HEK293T (cell line): ENCODE measurements at regions not wholly inside any gene's neighbourhood (a gene's known extent, or its start where the extent isn't known, plus 50 kb on each side); places are given as distances from the start of the nearest gene placed in this dataset.
A peak's percentile ranks its signal among the peaks of the same experiment; 100 is the strongest.
"Not testable (repeated sequence)": the region's sequence is repeated elsewhere in the genome, so short reads cannot be mapped to it uniquely, and the experiment has no call there.

Source experiments
- CTCF ChIA-PET: fragments of 350-600 bp; formaldehyde crosslinking; extraction: SDS; loops from one replicate; lab custom pipeline; 2021; ENCODE audit warnings: antibody characterized with exemption, inconsistent platforms; lab: Yijun Ruan, JAX
- POLR2A ChIA-PET: fragments of 350-600 bp; formaldehyde crosslinking; extraction: SDS; loops from one replicate; lab custom pipeline; 2020; ENCODE audit warnings: antibody characterized with exemption, inconsistent platforms; lab: Yijun Ruan, JAX
- DNase-seq: peaks from one replicate; pipeline ENCODE4 v3.0.0; 2012; ENCODE audit warnings: mixed read lengths; ENCODE audit errors: extremely low spot score
- ARNT ChIP-seq: fragments of 450-650 bp; IDR thresholded peaks from 2 replicates; pipeline ENCODE4 v1.6.1; 2017; ENCODE audit warnings: mild to moderate bottlenecking
- BHLHE40 ChIP-seq: fragments of 450-650 bp; IDR thresholded peaks from 2 replicates; pipeline ENCODE4 v1.6.1; 2016; ENCODE audit warnings: mild to moderate bottlenecking, moderate library complexity, borderline replicate concordance
- CTBP1 ChIP-seq: fragments of 450-650 bp; IDR thresholded peaks from 2 replicates; pipeline ENCODE4 v1.6.1; 2016; ENCODE audit warnings: borderline replicate concordance
- ELF4 ChIP-seq: fragments of 450-650 bp; IDR thresholded peaks from 2 replicates; pipeline ENCODE4 v1.6.1; 2017; ENCODE audit warnings: antibody characterized with exemption
- FOXA1 ChIP-seq: fragments of 450-650 bp; IDR thresholded peaks from 2 replicates; pipeline ENCODE4 v1.6.1; 2016; ENCODE audit warnings: mild to moderate bottlenecking
- FOXK2 ChIP-seq: fragments of 450-650 bp; IDR thresholded peaks from 2 replicates; pipeline ENCODE4 v1.6.1; 2016; ENCODE audit warnings: mild to moderate bottlenecking
- FOXM1 ChIP-seq: fragments of 450-650 bp; IDR thresholded peaks from 2 replicates; pipeline ENCODE4 v1.6.1; 2017; ENCODE audit warnings: mild to moderate bottlenecking, borderline replicate concordance
- HDGF ChIP-seq: fragments of 450-650 bp; IDR thresholded peaks from 2 replicates; pipeline ENCODE4 v1.6.1; 2017; ENCODE audit warnings: antibody characterized with exemption, borderline replicate concordance
- L3MBTL2 ChIP-seq: fragments of 450-650 bp; conservative IDR thresholded peaks from 2 replicates; pipeline ENCODE4 v1.6.1; 2016; ENCODE audit warnings: mild to moderate bottlenecking
- LEF1 ChIP-seq: fragments of 450-650 bp; IDR thresholded peaks from 2 replicates; pipeline ENCODE4 v1.6.1; 2017; ENCODE audit warnings: mild to moderate bottlenecking, borderline replicate concordance
- NFRKB ChIP-seq: fragments of 450-650 bp; IDR thresholded peaks from 2 replicates; pipeline ENCODE4 v1.6.1; 2016; ENCODE audit warnings: mild to moderate bottlenecking, moderate library complexity
- PKNOX1 ChIP-seq: fragments of 450-650 bp; IDR thresholded peaks from 2 replicates; pipeline ENCODE4 v1.6.1; 2016
- SP1 ChIP-seq: fragments of 450-650 bp; IDR thresholded peaks from 2 replicates; pipeline ENCODE4 v1.6.1; 2017
- SUZ12 ChIP-seq: fragments of 450-650 bp; IDR thresholded peaks from 2 replicates; pipeline ENCODE4 v1.6.1; 2016; ENCODE audit warnings: mild to moderate bottlenecking
- TARDBP ChIP-seq: fragments of 450-650 bp; IDR thresholded peaks from 2 replicates; pipeline ENCODE4 v1.6.1; 2016
- ZNF384 ChIP-seq: fragments of 450-650 bp; IDR thresholded peaks from 2 replicates; pipeline ENCODE4 v1.6.1; 2016

GRCh38 chr2:234556848-234557573 lies 60.1 kb upstream of the ARL4C start:
- POLR2A ChIA-PET = no interaction called here
- no peak for TF ChIP-seq ARNT
- no peak for TF ChIP-seq ZNF384
- TF ChIP-seq PKNOX1 = no peak
- no peak for TF ChIP-seq FOXM1
- TF ChIP-seq L3MBTL2 = no peak
- no peak for TF ChIP-seq LEF1
- no peak for TF ChIP-seq FOXK2
- TF ChIP-seq BHLHE40 = no peak
- no peak for TF ChIP-seq ELF4
- CTCF ChIA-PET = no interaction called here
- DNase-seq = no peak

- DNase-seq = no peak
- ChIA-PET CTCF (interaction anchor here (1.5 kb wide), 1 partner anchor 10 kb away, joined by 6 read pairs; no protein-coding TSS in a partner anchor), POLR2A (no interaction called here)
- TF ChIP-seq HDGF (no peak), SUZ12 (no peak), FOXA1 (no peak), BHLHE40 (no peak), PKNOX1 (no peak), FOXM1 (no peak), NFRKB (no peak), L3MBTL2 (no peak), ELF4 (no peak), LEF1 (no peak), TARDBP (no peak), FOXK2 (no peak), CTBP1 (no peak), SP1 (no peak), ZNF384 (no peak), ARNT (no peak)
Measured at GRCh38 chr2:234555616-234556249, 58.9 kb upstream of the ARL4C start.

- ChIA-PET CTCF (interaction anchor here (1.5 kb wide), 1 partner anchor 10 kb away, joined by 6 read pairs; no protein-coding TSS in a partner anchor), POLR2A (no interaction called here)
- DNase-seq = no peak
- TF ChIP-seq LEF1 (no peak), FOXA1 (no peak), SUZ12 (no peak), TARDBP (no peak), L3MBTL2 (no peak), SP1 (no peak), HDGF (no peak), FOXM1 (no peak), ELF4 (no peak)
Measured at GRCh38 chr2:234555161-234555560, 58.3 kb upstream of the ARL4C start.

GRCh38 chr2:234553223-234553622 lies 56.3 kb upstream of the ARL4C start:
- CTCF ChIA-PET, POLR2A ChIA-PET, DNase-seq: not testable (repeated sequence)

- ChIA-PET CTCF (interaction anchor here (0.6 to 1.1 kb wide), 3 partner anchors 556 to 567 kb away, joined by 3 to 4 read pairs (median 3); no protein-coding TSS in a partner anchor), POLR2A (no interaction called here)
- peak; percentile 60 for DNase-seq
- TF ChIP-seq LEF1 (no peak), TARDBP (no peak), FOXK2 (no peak), BHLHE40 (no peak), FOXA1 (no peak), ARNT (no peak), CTBP1 (no peak), ELF4 (no peak), SP1 (no peak), NFRKB (no peak), L3MBTL2 (no peak), PKNOX1 (no peak)
Measured at GRCh38 chr2:234550511-234551107, 53.7 kb upstream of the ARL4C start.

GRCh38 chr2:234550056-234550455 lies 53.2 kb upstream of the ARL4C start:
- TF ChIP-seq FOXM1 (no peak), FOXA1 (no peak), ZNF384 (no peak), NFRKB (no peak), ARNT (no peak), L3MBTL2 (no peak), HDGF (no peak), TARDBP (no peak), PKNOX1 (no peak), LEF1 (no peak), SP1 (no peak), CTBP1 (no peak), BHLHE40 (no peak), FOXK2 (no peak), ELF4 (no peak), SUZ12 (no peak)
- CTCF ChIA-PET = interaction anchor here (1.0 kb wide), 1 partner anchor 557 kb away, joined by 4 read pairs; no protein-coding TSS in a partner anchor
- DNase-seq = no peak
- POLR2A ChIA-PET = no interaction called here
